Esophagus muscularis mucosa (tissue), 4 donors: ENCODE measurements at regions not wholly inside any gene's neighbourhood (a gene's known extent, or its start where the extent isn't known, plus 50 kb on each side); places are given as distances from the start of the nearest gene placed in this dataset.

ENCODE experiments used
- DNase-seq: peaks from one replicate; pipeline ENCODE4 v3.0.0-alpha.2; 2017; ENCODE audit errors: extremely low spot score
- H3K27ac ChIP-seq, 4 donors: fragments of 200-600 bp; sonication (generic); replicated peaks in 1 of 4; 1 replicate in 3 of 4; 2 replicates in 1 of 4; pipeline ENCODE4 v1.5.1; 2016 to 2019; ENCODE audit warnings: mild to moderate bottlenecking in 1 of 4
- H3K27me3 ChIP-seq, 4 donors: fragments of 200-600 bp; sonication (generic); one replicate each; pipeline versions ENCODE4 v1.5.1 to v1.6.0; 2016 to 2019
- H3K36me3 ChIP-seq, 4 donors: fragments of 200-600 bp; sonication (generic); one replicate each; pipeline ENCODE4 v1.5.1; 2016 to 2019
- H3K4me1 ChIP-seq, 4 donors: fragments of 200-600 bp; sonication (generic); one replicate each; pipeline ENCODE4 v1.5.1; 2016 to 2019
- H3K4me3 ChIP-seq, 4 donors: fragments of 200-600 bp; sonication (generic); 1 replicate in 2 of 4; 2 replicates in 2 of 4; pipeline ENCODE4 v1.5.1; 2016 to 2019; ENCODE audit warnings: mild to moderate bottlenecking in 4 of 4, moderate library complexity in 1 of 4
- H3K9me3 ChIP-seq, 4 donors: fragments of 200-600 bp; sonication (generic); 1 replicate in 3 of 4; 2 replicates in 1 of 4; pipeline ENCODE4 v1.5.1; 2016 to 2019
- CTCF ChIP-seq, 3 experiments: fragments of 200-600 bp in 2 of 3; fragments of 450-650 bp in 1 of 3; sonication (generic) in 2 of 3; IDR thresholded peaks; one replicate each; pipeline ENCODE4 v1.5.1; 2017 to 2019; ENCODE audit warnings: antibody characterized with exemption in 3 of 3, mild to moderate bottlenecking in 2 of 3, moderate library complexity in 1 of 3
- EP300 ChIP-seq: sonication (generic); formaldehyde crosslinking; IDR thresholded peaks from one replicate; pipeline ENCODE4 v1.6.1; 2017; ENCODE audit warnings: antibody characterized with exemption
- POLR2A ChIP-seq: fragments of 450-650 bp; IDR thresholded peaks from one replicate; pipeline ENCODE4 v1.6.1; 2017; ENCODE audit warnings: antibody characterized with exemption, moderate library complexity, mild to moderate bottlenecking, low read depth
- POLR2AphosphoS5 ChIP-seq, 2 donors: sonication (generic); formaldehyde crosslinking; IDR thresholded peaks; one replicate each; pipeline ENCODE4 v1.6.1; 2017; ENCODE audit warnings: antibody characterized with exemption in 2 of 2
- WGBS: methylation state at CpG from one replicate; pipeline ENCODE4 v1.1.5; 2018; 5-methylcytosine and 5-hydroxymethylcytosine counted together
- intact Hi-C: fragments of 100-400 bp; cut with DNase I; formaldehyde crosslinking; loops from one replicate; pipeline ENCODE4 v1.15.1; 2023

- no peak overlapping the region for H3K4me3 ChIP-seq
- no peaks in the 10 kb centered on the region for H3K9me3 ChIP-seq
- 65% methylated on average over 1 of the region's 1 CpG for WGBS
- H3K27me3 ChIP-seq: no peaks in the 10 kb centered on the region
- TF ChIP-seq CTCF (IDR thresholded peaks at IDR 0.05) (no peak), POLR2AphosphoS5 (IDR thresholded peaks at IDR 0.05) (no peak), POLR2A (no peak), EP300 (no peak)
- H3K4me1 ChIP-seq: peaks cover 0 to 6% (median 0%) of the 10 kb centered on the region in 4 donors
- intact Hi-C loops: no loop called here
- H3K36me3 ChIP-seq: no peaks in the 10 kb centered on the region
- no peak for DNase-seq
- H3K27ac ChIP-seq: no peak overlapping the region
Measured at GRCh38 chr1:172902861-172903381, 147.8 kb downstream of the TNFSF18 start.

- DNase-seq: no peak
- H3K4me1 ChIP-seq: peaks cover 0 to 6% (median 0%) of the 10 kb centered on the region in 4 donors
- H3K9me3 ChIP-seq: no peaks in the 10 kb centered on the region
- H3K27ac ChIP-seq: no peak overlapping the region
- no peak for TF ChIP-seq POLR2A
- TF ChIP-seq POLR2AphosphoS5 (IDR thresholded peaks at IDR 0.05): no peak
- no peak for TF ChIP-seq EP300
- no peak overlapping the region for H3K4me3 ChIP-seq
- H3K27me3 ChIP-seq: no peaks in the 10 kb centered on the region
- H3K36me3 ChIP-seq: no peaks in the 10 kb centered on the region
- WGBS: 81% methylated on average over 1 of the region's 1 CpG
- intact Hi-C loops: no loop called here
Measured at GRCh38 chr1:172903581-172904220, 147.0 kb downstream of the TNFSF18 start.

GRCh38 chr1:172905452-172905851, 145.3 kb downstream of the TNFSF18 start:
- WGBS: 64% methylated on average over 2 of the region's 2 CpGs

GRCh38 chr1:172906778-172907592, 143.8 kb downstream of the TNFSF18 start:
- Histone ChIP-seq H3K27me3 (no peaks in the 10 kb centered on the region), H3K36me3 (no peaks in the 10 kb centered on the region), H3K4me3 (no peak overlapping the region), H3K4me1 (peaks cover 0 to 13% (median 3%) of the 10 kb centered on the region in 4 donors), H3K9me3 (no peaks in the 10 kb centered on the region), H3K27ac (no peak overlapping the region)
- 61% methylated on average over 4 of the region's 4 CpGs for WGBS
- TF ChIP-seq CTCF (IDR thresholded peaks at IDR 0.05) (no peak), POLR2A (no peak), EP300 (no peak), POLR2AphosphoS5 (IDR thresholded peaks at IDR 0.05) (no peak)
- DNase-seq: no peak
- intact Hi-C loops: no loop called here

More at GRCh38 chr1:172905452-172905851, 145.3 kb downstream of the TNFSF18 start:
- Histone ChIP-seq H3K4me1 (peaks cover 0 to 13% (median 3%) of the 10 kb centered on the region in 4 donors), H3K27ac (no peak overlapping the region), H3K9me3 (no peaks in the 10 kb centered on the region), H3K36me3 (no peaks in the 10 kb centered on the region), H3K4me3 (no peak overlapping the region), H3K27me3 (no peaks in the 10 kb centered on the region)
- DNase-seq: no peak
- TF ChIP-seq CTCF (IDR thresholded peaks at IDR 0.05) (no peak), POLR2A (no peak), EP300 (no peak), POLR2AphosphoS5 (IDR thresholded peaks at IDR 0.05) (no peak)
- intact Hi-C loops: no loop called here

- TF ChIP-seq POLR2AphosphoS5 (IDR thresholded peaks at IDR 0.05) (no peak), POLR2A (no peak), CTCF (IDR thresholded peaks at IDR 0.05) (no peak), EP300 (no peak)
- intact Hi-C loops: no loop called here
- Histone ChIP-seq H3K36me3 (no peaks in the 10 kb centered on the region), H3K27ac (no peak overlapping the region), H3K27me3 (no peaks in the 10 kb centered on the region), H3K9me3 (peaks cover 0 to 7% (median 2%) of the 10 kb centered on the region in 4 donors), H3K4me1 (peaks cover 0 to 13% (median 3%) of the 10 kb centered on the region in 4 donors), H3K4me3 (no peak overlapping the region)
- DNase-seq: no peak
- WGBS: 91% methylated on average over 2 of the region's 2 CpGs
Measured at GRCh38 chr1:172907834-172908326, 142.9 kb downstream of the TNFSF18 start.
